GM23338 (cell line): ENCODE measurements at regions not wholly inside any gene's neighbourhood (a gene's known extent, or its start where the extent isn't known, plus 50 kb on each side); places are given as distances from the start of the nearest gene placed in this dataset.

Experiments used
- ATAC-seq: fragments of 200-7000 bp; cut with Tn5 transposase; 3 replicates; pipeline ENCODE4 v1.9.1; 2020
- DNase-seq: peaks from one replicate; pipeline ENCODE4 v3.0.0-alpha.2; 2015; ENCODE audit warnings: low spot score
- H2AFZ ChIP-seq: fragments of 200-600 bp; sonication (generic); 2 replicates; pipeline ENCODE4 v1.8.0; 2016; ENCODE audit warnings: antibody characterized with exemption, mild to moderate bottlenecking, moderate library complexity
- H3F3A ChIP-seq: fragments of 200-600 bp; sonication (generic); replicated peaks from 2 replicates; pipeline ENCODE4 v1.8.0; 2017; ENCODE audit warnings: antibody characterized with exemption, mixed run types, low read depth
- H3K27ac ChIP-seq: fragments of 200-600 bp; sonication (generic); 2 replicates; pipeline ENCODE4 v1.6.1; 2016; ENCODE audit warnings: low read depth
- H3K27me3 ChIP-seq: fragments of 200-600 bp; sonication (generic); 2 replicates; pipeline ENCODE4 v1.8.0; 2016; ENCODE audit warnings: mild to moderate bottlenecking, mixed run types, moderate library complexity; ENCODE audit not compliant: insufficient read depth
- H3K36me3 ChIP-seq: fragments of 200-600 bp; sonication (generic); 2 replicates; pipeline ENCODE4 v1.8.0; 2016; ENCODE audit warnings: mild to moderate bottlenecking; ENCODE audit not compliant: insufficient read depth
- H3K4me1 ChIP-seq: fragments of 200-600 bp; sonication (generic); 2 replicates; pipeline ENCODE4 v1.8.0; 2016; ENCODE audit warnings: mild to moderate bottlenecking, moderate library complexity; ENCODE audit not compliant: insufficient read depth
- H3K4me2 ChIP-seq: fragments of 200-600 bp; sonication (generic); 2 replicates; pipeline ENCODE4 v1.7.1; 2017; ENCODE audit warnings: mixed run types
- H3K4me3 ChIP-seq: fragments of 200-600 bp; sonication (generic); 2 replicates; pipeline ENCODE4 v1.6.1; 2016; ENCODE audit warnings: mixed run types
- H3K79me2 ChIP-seq: fragments of 200-600 bp; sonication (generic); replicated peaks from 2 replicates; pipeline ENCODE4 v1.8.0; 2017; ENCODE audit warnings: mild to moderate bottlenecking; ENCODE audit not compliant: insufficient read depth
- H3K9me2 ChIP-seq: fragments of 200-600 bp; sonication (generic); 2 replicates; pipeline ENCODE4 v1.8.0; 2017; ENCODE audit not compliant: insufficient read depth
- H4K20me1 ChIP-seq: fragments of 200-600 bp; sonication (generic); replicated peaks from 2 replicates; pipeline ENCODE4 v1.8.0; 2017; ENCODE audit warnings: mild to moderate bottlenecking; ENCODE audit not compliant: insufficient read depth
- H3K27ac Mint-ChIP-seq: 2 replicates; pipeline ENCODE4 v1.8.0; 2020; ENCODE audit warnings: inconsistent platforms, mild to moderate bottlenecking, moderate library complexity, mixed read lengths
- H3K27me3 Mint-ChIP-seq: 3 replicates; pipeline ENCODE4 v1.8.0; 2022; ENCODE audit warnings: low read depth, mild to moderate bottlenecking, moderate library complexity, mixed read lengths, inconsistent platforms; ENCODE audit not compliant: insufficient read depth, poor library complexity
- H3K36me3 Mint-ChIP-seq: 3 replicates; pipeline ENCODE4 v1.8.0; 2021; ENCODE audit warnings: low read depth, mild to moderate bottlenecking, inconsistent platforms, moderate library complexity, mixed read lengths
- H3K4me1 Mint-ChIP-seq: 3 replicates; pipeline ENCODE4 v1.8.0; 2020; ENCODE audit warnings: mild to moderate bottlenecking, inconsistent platforms, mixed read lengths
- H3K4me3 Mint-ChIP-seq: 3 replicates; pipeline ENCODE4 v1.8.0; 2021; ENCODE audit warnings: moderate library complexity, mild to moderate bottlenecking, inconsistent platforms, mixed read lengths
- H3K9me3 Mint-ChIP-seq: 3 replicates; pipeline ENCODE4 v1.8.0; 2020; ENCODE audit warnings: moderate library complexity, mild to moderate bottlenecking, inconsistent platforms, mixed read lengths
- STAT1 ChIP-seq: IDR thresholded peaks from one replicate; pipeline ENCODE4 v1.6.1; 2016; ENCODE audit warnings: antibody characterized with exemption; ENCODE audit not compliant: unreplicated experiment
- ZNF114 ChIP-seq: fragments of 250-450 bp; sonication (Bioruptor Pico); IDR thresholded peaks from 2 replicates; pipeline ENCODE4 v1.5.0; 2020; ENCODE audit warnings: mild to moderate bottlenecking, moderate library complexity
- ZNF331 ChIP-seq: fragments of 250-450 bp; sonication (Bioruptor Pico); IDR thresholded peaks from 2 replicates; pipeline ENCODE4 v1.5.0; 2020; ENCODE audit warnings: low read depth, mild to moderate bottlenecking, moderate library complexity
- ZNF462 ChIP-seq: fragments of 250-450 bp; sonication (Bioruptor Pico); IDR thresholded peaks from 2 replicates; pipeline ENCODE4 v1.5.0; 2020; ENCODE audit warnings: mild to moderate bottlenecking, moderate library complexity
- TF ChIP-seq, protein P1 (sequence below): IDR thresholded peaks from one replicate; pipeline ENCODE4 v1.6.1; 2018; ENCODE audit warnings: antibody characterized with exemption; ENCODE audit not compliant: unreplicated experiment

DNA sequence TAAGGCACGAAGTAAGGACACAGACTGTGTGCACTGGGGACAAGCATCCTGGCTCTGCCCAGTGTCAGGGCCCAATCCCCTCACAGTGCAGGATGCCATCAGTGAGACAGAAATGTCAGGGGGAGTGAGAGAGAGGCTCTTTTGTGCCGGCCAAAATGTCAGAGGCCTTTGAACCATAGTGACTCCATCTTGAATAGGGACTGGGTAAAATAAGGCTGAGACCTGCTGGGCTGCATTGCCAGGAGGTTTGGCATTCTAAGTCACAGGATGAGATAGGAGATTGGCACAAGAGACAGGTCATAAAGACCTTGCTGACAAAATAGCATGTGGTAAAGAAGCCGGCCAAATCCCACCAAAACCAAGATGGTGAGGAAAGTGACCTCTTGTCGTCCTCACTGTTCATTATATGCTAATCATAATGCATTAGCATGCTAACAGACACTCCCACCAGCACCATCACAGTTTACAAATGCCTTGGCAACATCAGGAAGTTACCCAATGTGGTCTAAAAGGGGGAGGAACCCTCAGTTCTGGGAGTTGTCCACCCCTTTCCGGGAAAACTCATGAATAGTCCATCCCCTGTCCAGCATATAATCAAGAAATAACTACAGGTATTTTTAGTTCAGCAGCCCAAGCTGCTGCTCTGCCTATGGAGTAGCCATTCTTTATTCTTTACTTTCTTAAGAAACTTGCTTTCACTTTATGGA lies 337.4 kb downstream of the LPIN1 start:
- no peaks in the 10 kb centered on the region for H4K20me1 ChIP-seq
- no peaks in the 10 kb centered on the region for H3K36me3 ChIP-seq
- peak overlapping the region; percentile 30 for H3K4me2 ChIP-seq
- peaks cover 1% of the 10 kb centered on the region for H3K27me3 Mint-ChIP-seq
- H2AFZ ChIP-seq, result no peak overlapping the region
- H3K36me3 Mint-ChIP-seq, result peaks cover 9% of the 10 kb centered on the region
- no peaks in the 10 kb centered on the region for H3K79me2 ChIP-seq
- H3K4me3 ChIP-seq, result no peak overlapping the region; the same call in 1 of the 2 replicates
- peaks cover 3% of the 10 kb centered on the region; the same call in 1 of the 2 replicates for H3K9me2 ChIP-seq
- ATAC-seq (peak; percentile 63), DNase-seq (peak; percentile 25)
- TF ChIP-seq ZNF114 (CRISPR knock-in tag), result peak; percentile 91; the same call in 1 of the 2 replicates
- TF ChIP-seq, protein P1, sequence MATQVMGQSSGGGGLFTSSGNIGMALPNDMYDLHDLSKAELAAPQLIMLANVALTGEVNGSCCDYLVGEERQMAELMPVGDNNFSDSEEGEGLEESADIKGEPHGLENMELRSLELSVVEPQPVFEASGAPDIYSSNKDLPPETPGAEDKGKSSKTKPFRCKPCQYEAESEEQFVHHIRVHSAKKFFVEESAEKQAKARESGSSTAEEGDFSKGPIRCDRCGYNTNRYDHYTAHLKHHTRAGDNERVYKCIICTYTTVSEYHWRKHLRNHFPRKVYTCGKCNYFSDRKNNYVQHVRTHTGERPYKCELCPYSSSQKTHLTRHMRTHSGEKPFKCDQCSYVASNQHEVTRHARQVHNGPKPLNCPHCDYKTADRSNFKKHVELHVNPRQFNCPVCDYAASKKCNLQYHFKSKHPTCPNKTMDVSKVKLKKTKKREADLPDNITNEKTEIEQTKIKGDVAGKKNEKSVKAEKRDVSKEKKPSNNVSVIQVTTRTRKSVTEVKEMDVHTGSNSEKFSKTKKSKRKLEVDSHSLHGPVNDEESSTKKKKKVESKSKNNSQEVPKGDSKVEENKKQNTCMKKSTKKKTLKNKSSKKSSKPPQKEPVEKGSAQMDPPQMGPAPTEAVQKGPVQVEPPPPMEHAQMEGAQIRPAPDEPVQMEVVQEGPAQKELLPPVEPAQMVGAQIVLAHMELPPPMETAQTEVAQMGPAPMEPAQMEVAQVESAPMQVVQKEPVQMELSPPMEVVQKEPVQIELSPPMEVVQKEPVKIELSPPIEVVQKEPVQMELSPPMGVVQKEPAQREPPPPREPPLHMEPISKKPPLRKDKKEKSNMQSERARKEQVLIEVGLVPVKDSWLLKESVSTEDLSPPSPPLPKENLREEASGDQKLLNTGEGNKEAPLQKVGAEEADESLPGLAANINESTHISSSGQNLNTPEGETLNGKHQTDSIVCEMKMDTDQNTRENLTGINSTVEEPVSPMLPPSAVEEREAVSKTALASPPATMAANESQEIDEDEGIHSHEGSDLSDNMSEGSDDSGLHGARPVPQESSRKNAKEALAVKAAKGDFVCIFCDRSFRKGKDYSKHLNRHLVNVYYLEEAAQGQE, result no peak
- no peak for TF ChIP-seq STAT1
- TF ChIP-seq ZNF331 (CRISPR knock-in tag), result peak; percentile 51; the same call in 1 of the 2 replicates
- 0 out of 2 replicates have a peak, but pooled peaks have one; percentile 39 for TF ChIP-seq ZNF462 (CRISPR knock-in tag)
- H3F3A ChIP-seq, result peaks cover 13% of the 10 kb centered on the region
- peak overlapping the region; percentile 86 for H3K27ac Mint-ChIP-seq
- peak overlapping the region; percentile 90 for H3K27ac ChIP-seq
- H3K4me1 ChIP-seq, result peaks cover 46% of the 10 kb centered on the region
- no peak overlapping the region for H3K4me3 Mint-ChIP-seq
- H3K27me3 ChIP-seq, result no peaks in the 10 kb centered on the region
- peaks cover 48% of the 10 kb centered on the region for H3K4me1 Mint-ChIP-seq
- peaks cover 2% of the 10 kb centered on the region; the same call in 1 of the 3 replicates for H3K9me3 Mint-ChIP-seq
